HL-60/S4 treated with phorbol 12-myristate 13-acetate at 8.2 ng/mL for 4 days and 3 days (cell line): ENCODE measurements at regions not wholly inside any gene's neighbourhood (a gene's known extent, or its start where the extent isn't known, plus 50 kb on each side); places are given as distances from the start of the nearest gene placed in this dataset.
"Not testable (repeated sequence)": the region's sequence is repeated elsewhere in the genome, so short reads cannot be mapped to it uniquely, and the experiment has no call there.

Experiments used
- in situ Hi-C: fragments of 300-500 bp; cut with MboI; formaldehyde crosslinking; loops from 2 replicates; pipeline ENCODE4 v1.15.0; 2022; ENCODE audit warnings: low sequenced_read_pairs

- in situ Hi-C loops = no loop called here
These were observed 91.1 kb upstream of the BTN3A2 start for GRCh38 chr6:26273673-26274588.

GRCh38 chr6:26275663-26276062, 89.3 kb upstream of the BTN3A2 start:
- in situ Hi-C loops = no loop called here

- in situ Hi-C loops = no loop called here
These were observed 88.0 kb upstream of the BTN3A2 start for GRCh38 chr6:26276841-26277648.

- in situ Hi-C loops = no loop called here
These were observed 86.5 kb upstream of the BTN3A2 start for GRCh38 chr6:26278536-26278935.

- in situ Hi-C loops = not testable (repeated sequence)
These were observed 85.6 kb upstream of the BTN3A2 start for GRCh38 chr6:26279371-26279770.

GRCh38 chr6:26280407-26280806, 84.6 kb upstream of the BTN3A2 start:
- in situ Hi-C loops = no loop called here

GRCh38 chr6:26284537-26285142, 80.4 kb upstream of the BTN3A2 start:
- in situ Hi-C loops = no loop called here

- in situ Hi-C loops = no loop called here
These were observed 79.6 kb upstream of the BTN3A2 start for GRCh38 chr6:26285143-26286134.

- in situ Hi-C loops = no loop called here
These were observed 78.7 kb upstream of the BTN3A2 start for GRCh38 chr6:26286168-26286877.

GRCh38 chr6:26288155-26288554, 76.8 kb upstream of the BTN3A2 start:
- in situ Hi-C loops = no loop called here

GRCh38 chr6:26290941-26291340, 74.1 kb upstream of the BTN3A2 start:
- in situ Hi-C loops = no loop called here

- in situ Hi-C loops = no loop called here
These were observed 72.3 kb upstream of the BTN3A2 start for GRCh38 chr6:26292709-26293108.

GRCh38 chr6:26294302-26294701, 70.7 kb upstream of the BTN3A2 start:
- in situ Hi-C loops = no loop called here

- in situ Hi-C loops = no loop called here
These were observed 69.1 kb upstream of the BTN3A2 start for GRCh38 chr6:26295691-26296555.

GRCh38 chr6:26296556-26296856, 68.5 kb upstream of the BTN3A2 start:
- in situ Hi-C loops = no loop called here

GRCh38 chr6:26296857-26297648, 67.9 kb upstream of the BTN3A2 start:
- in situ Hi-C loops = no loop called here

- in situ Hi-C loops = no loop called here
These were observed 65.5 kb upstream of the BTN3A2 start for GRCh38 chr6:26299286-26300042.

- in situ Hi-C loops = no loop called here
These were observed 65.0 kb upstream of the BTN3A2 start for GRCh38 chr6:26300043-26300331.
